Breast epithelium (tissue), 4 donors: ENCODE measurements at regions not wholly inside any gene's neighbourhood (a gene's known extent, or its start where the extent isn't known, plus 50 kb on each side); places are given as distances from the start of the nearest gene placed in this dataset.

Experiments used
- DNase-seq, 2 donors: peaks; one replicate each; pipeline ENCODE4 v3.0.0-alpha.2; 2019; ENCODE audit warnings: low spot score in 2 of 2
- H3K27ac ChIP-seq, 2 donors: fragments of 200-600 bp; sonication (generic) in 1 of 2; one replicate each; pipeline ENCODE4 v1.5.1; 2016 to 2019; ENCODE audit warnings: mild to moderate bottlenecking in 1 of 2
- H3K27me3 ChIP-seq, 2 donors: fragments of 200-600 bp; sonication (generic) in 1 of 2; one replicate each; pipeline versions ENCODE4 v1.5.1 to v1.6.0; 2017 to 2019; ENCODE audit warnings: control low read depth in 1 of 2, mild to moderate bottlenecking in 1 of 2
- H3K36me3 ChIP-seq: fragments of 200-600 bp; one replicate; pipeline ENCODE4 v1.5.1; 2019
- H3K4me1 ChIP-seq, 2 donors: fragments of 200-600 bp; sonication (generic); one replicate each; pipeline ENCODE4 v1.5.1; 2016 to 2019; ENCODE audit warnings: control low read depth in 1 of 2
- H3K4me3 ChIP-seq, 3 donors: fragments of 200-600 bp; sonication (generic); 1 replicate in 2 of 3; 2 replicates in 1 of 3; pipeline ENCODE4 v1.5.1; 2016 to 2019; ENCODE audit warnings: mild to moderate bottlenecking in 3 of 3, moderate library complexity in 2 of 3
- H3K9me3 ChIP-seq, 2 donors: fragments of 200-600 bp; sonication (generic) in 1 of 2; one replicate each; pipeline ENCODE4 v1.5.1; 2016 to 2019; ENCODE audit warnings: control low read depth in 1 of 2
- POLR2A ChIP-seq: fragments of 450-650 bp; IDR thresholded peaks from one replicate; pipeline ENCODE4 v1.6.1; 2016; ENCODE audit warnings: antibody characterized with exemption, mild to moderate bottlenecking, moderate library complexity
- POLR2AphosphoS5 ChIP-seq, 3 donors: sonication (generic); formaldehyde crosslinking; IDR thresholded peaks; one replicate each; pipeline ENCODE4 v1.6.1; 2017; ENCODE audit warnings: antibody characterized with exemption in 3 of 3
- intact Hi-C: fragments of 100-400 bp; cut with DNase I; formaldehyde crosslinking; loops from one replicate; pipeline ENCODE4 v1.15.1; 2023; ENCODE audit warnings: low total_unique reads
- TF ChIP-seq, protein P1 (sequence below), 3 donors: fragments of 450-650 bp; IDR thresholded peaks; one replicate each; pipeline ENCODE4 v1.5.1; 2016 to 2017; ENCODE audit warnings: antibody characterized with exemption in 3 of 3, mild to moderate bottlenecking in 3 of 3, moderate library complexity in 3 of 3

DNA sequence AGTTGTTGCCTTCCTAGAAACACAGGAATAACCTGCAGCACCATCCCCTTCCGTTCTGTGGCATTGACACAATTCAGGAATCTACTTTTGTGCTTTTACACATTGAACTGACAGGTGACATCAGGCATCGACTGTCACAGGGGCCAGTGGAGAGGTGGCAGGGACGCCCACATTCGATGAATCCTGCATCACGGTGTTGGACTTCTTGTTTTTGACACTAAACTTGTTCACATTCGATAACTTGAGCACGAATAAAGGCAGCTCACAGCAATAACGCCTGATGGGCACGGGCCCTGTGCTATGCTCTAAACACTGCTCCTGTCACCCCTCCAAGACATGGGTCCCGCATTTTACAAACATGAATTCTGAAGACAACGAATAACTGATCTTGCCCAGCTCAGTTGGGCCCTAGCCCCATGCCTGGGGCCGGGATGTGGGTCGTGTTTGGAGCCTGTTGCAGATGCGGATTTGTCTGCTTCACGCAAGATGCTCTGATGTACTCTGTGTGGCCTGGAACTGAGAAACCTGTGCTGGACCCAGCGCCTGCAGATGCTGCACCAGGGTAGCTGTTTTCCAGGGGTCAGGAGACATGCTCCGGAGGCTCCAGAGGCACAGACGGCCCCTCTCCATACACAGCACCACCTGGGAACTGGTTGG, 75.7 kb downstream of the TTLL2 start:
- Histone ChIP-seq H3K4me3 (no peak overlapping the region), H3K27ac (no peak overlapping the region), H3K27me3 (peaks cover 0 to 6% of the 10 kb centered on the region in 2 donors), H3K36me3 (no peaks in the 10 kb centered on the region), H3K4me1 (no peaks in the 10 kb centered on the region), H3K9me3 (no peaks in the 10 kb centered on the region)
- no peak for DNase-seq
- no peak for TF ChIP-seq POLR2A
- TF ChIP-seq POLR2AphosphoS5 (IDR thresholded peaks at IDR 0.05): no peak
- TF ChIP-seq, protein P1, sequence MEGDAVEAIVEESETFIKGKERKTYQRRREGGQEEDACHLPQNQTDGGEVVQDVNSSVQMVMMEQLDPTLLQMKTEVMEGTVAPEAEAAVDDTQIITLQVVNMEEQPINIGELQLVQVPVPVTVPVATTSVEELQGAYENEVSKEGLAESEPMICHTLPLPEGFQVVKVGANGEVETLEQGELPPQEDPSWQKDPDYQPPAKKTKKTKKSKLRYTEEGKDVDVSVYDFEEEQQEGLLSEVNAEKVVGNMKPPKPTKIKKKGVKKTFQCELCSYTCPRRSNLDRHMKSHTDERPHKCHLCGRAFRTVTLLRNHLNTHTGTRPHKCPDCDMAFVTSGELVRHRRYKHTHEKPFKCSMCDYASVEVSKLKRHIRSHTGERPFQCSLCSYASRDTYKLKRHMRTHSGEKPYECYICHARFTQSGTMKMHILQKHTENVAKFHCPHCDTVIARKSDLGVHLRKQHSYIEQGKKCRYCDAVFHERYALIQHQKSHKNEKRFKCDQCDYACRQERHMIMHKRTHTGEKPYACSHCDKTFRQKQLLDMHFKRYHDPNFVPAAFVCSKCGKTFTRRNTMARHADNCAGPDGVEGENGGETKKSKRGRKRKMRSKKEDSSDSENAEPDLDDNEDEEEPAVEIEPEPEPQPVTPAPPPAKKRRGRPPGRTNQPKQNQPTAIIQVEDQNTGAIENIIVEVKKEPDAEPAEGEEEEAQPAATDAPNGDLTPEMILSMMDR (IDR thresholded peaks at IDR 0.05): no peak
- intact Hi-C loops: no loop called here

DNA sequence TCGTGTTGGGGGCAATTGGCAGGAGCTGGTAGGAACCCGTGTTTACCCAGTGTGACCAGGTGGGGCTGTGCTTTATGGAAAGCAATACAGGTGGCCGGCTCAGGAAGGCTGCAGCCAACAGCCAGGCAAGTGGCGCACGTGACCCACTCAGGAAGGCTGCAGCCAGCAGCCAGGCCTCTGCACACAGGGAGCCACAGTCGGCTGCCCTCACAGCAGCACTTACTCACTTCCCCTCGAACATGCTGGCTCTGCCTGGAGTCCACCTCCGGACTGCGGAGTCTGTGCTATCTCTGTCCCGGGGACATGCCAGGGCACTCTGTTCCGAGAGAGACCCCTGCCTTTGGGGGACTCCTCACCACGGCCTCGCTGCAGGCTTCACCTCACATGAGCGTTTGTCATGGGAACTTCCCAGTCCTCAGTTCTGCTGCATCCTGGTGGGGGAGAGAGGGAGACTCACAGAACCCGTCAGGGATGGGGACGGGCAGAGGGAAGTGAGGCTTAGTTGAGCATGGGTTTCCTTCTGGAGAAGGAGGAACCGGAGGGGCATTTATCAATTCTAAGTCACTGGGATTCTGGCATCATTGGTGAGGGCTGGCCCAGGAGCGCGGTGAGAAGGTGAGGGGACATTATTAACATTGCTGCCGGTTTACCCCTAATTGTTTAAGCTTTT, 76.8 kb downstream of the TTLL2 start:
- Histone ChIP-seq H3K4me1 (no peaks in the 10 kb centered on the region), H3K9me3 (no peaks in the 10 kb centered on the region), H3K4me3 (no peak overlapping the region), H3K27me3 (peaks cover 0 to 6% of the 10 kb centered on the region in 2 donors), H3K27ac (no peak overlapping the region), H3K36me3 (no peaks in the 10 kb centered on the region)
- intact Hi-C loops: no loop called here
- no peak for TF ChIP-seq POLR2AphosphoS5 (IDR thresholded peaks at IDR 0.05)
- TF ChIP-seq POLR2A: no peak
- TF ChIP-seq, protein P1 (IDR thresholded peaks at IDR 0.05): no peak
- no peak for DNase-seq

DNA sequence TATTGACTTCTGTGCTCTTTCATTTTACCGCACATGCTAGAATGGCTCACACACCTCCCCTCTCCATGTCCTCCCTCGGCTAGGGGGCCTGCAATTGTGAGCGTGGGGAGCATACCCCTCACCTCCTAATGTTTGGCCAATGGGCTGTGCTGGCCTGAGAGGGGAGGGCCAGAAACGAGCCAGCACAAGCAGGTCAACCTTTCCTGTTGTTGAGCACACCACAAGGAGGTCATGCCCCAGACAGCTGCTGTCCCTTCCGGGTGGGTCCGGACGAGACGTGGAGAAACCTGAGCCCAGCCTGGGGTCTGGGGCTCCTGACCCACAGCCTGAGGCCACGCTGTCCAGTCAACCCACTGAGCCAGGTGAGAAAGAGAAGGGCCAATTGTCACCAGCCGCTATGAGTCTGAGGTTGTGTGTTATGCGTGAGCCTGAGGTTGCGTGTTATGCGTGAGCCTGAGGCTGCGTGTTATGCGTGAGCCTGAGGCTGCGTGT, 77.4 kb downstream of the TTLL2 start:
- H3K4me1 ChIP-seq: no peaks in the 10 kb centered on the region
- intact Hi-C loops: no loop called here
- TF ChIP-seq, protein P1 (IDR thresholded peaks at IDR 0.05): no peak
- TF ChIP-seq POLR2A (no peak), POLR2AphosphoS5 (IDR thresholded peaks at IDR 0.05) (no peak)
- H3K27me3 ChIP-seq: peaks cover 0 to 6% of the 10 kb centered on the region in 2 donors
- no peak for DNase-seq
- no peak overlapping the region for H3K4me3 ChIP-seq
- no peaks in the 10 kb centered on the region for H3K9me3 ChIP-seq
- no peaks in the 10 kb centered on the region for H3K36me3 ChIP-seq
- H3K27ac ChIP-seq: no peak overlapping the region

DNA sequence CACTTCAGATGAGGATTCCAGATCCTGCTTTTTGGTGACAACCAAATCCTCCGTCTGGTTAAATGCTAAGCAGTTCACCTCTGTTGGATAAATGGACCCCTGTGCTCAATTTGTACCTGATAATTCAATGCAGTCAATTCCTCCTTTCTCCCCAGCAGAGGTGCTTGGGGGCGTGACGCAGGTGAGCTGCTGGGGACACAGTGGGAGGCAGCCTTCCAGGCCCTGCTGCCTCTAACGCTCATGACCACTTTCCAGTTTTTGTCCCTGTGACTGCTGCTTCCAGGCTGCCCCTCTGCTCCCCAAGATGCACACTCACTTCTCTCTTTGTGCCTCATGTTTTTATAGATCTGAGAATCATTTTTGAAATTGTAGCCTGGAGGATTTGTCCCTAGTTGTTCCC, 78.5 kb downstream of the TTLL2 start:
- no peak overlapping the region for H3K27ac ChIP-seq
- intact Hi-C loops: no loop called here
- H3K9me3 ChIP-seq: no peaks in the 10 kb centered on the region
- no peak for DNase-seq
- H3K4me1 ChIP-seq: no peaks in the 10 kb centered on the region
- no peak overlapping the region for H3K4me3 ChIP-seq
- H3K27me3 ChIP-seq: peaks cover 0 to 6% of the 10 kb centered on the region in 2 donors
- H3K36me3 ChIP-seq: no peaks in the 10 kb centered on the region
- TF ChIP-seq POLR2AphosphoS5 (IDR thresholded peaks at IDR 0.05) (no peak), POLR2A (no peak)
- TF ChIP-seq, protein P1 (IDR thresholded peaks at IDR 0.05): no peak

DNA sequence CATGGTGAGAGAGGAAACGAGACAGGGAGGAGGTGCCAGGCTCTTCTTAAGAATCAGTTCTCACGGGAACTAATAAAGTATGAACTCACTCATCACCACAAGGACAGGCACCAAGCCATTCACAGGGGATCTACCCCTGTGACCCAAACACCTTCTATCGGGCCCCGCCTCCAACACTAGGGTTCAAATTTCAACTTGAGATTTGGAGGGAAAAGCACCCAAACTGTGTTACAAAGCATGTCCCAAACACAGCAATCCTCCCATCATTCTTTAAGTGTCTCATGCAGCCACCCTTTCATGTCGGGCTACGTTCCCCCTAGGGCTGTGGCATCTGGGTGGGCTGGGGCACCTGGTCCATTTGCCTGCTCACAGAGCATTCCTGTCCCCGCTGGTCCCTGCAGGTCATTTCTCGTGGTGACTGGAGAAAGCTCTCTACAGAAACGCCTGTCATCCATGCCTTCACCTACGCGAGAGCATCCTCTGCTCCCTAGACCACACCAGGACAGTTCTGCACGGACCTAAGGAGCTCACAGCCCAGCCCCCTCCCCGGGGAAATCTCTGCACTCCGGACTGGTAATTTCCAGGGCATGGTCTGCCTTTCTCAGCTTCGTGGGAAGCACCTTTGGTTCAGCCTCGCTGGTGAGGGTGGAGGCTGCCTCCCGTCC, 79.6 kb downstream of the TTLL2 start:
- H3K9me3 ChIP-seq: no peaks in the 10 kb centered on the region
- H3K36me3 ChIP-seq: no peaks in the 10 kb centered on the region
- intact Hi-C loops: no loop called here

More for the DNA sequence above, 79.6 kb downstream of the TTLL2 start:
- no peak for DNase-seq
- no peak overlapping the region for H3K27ac ChIP-seq
- H3K4me3 ChIP-seq: no peak overlapping the region
- peaks cover 0 to 6% of the 10 kb centered on the region in 2 donors for H3K27me3 ChIP-seq
- TF ChIP-seq, protein P1 (IDR thresholded peaks at IDR 0.05): no peak
- TF ChIP-seq POLR2A: no peak
- no peak for TF ChIP-seq POLR2AphosphoS5 (IDR thresholded peaks at IDR 0.05)
- no peaks in the 10 kb centered on the region for H3K4me1 ChIP-seq
